ENCODE measurements at regions not wholly inside any gene's neighbourhood (a gene's known extent, or its start where the extent isn't known, plus 50 kb on each side); places are given as distances from the start of the nearest gene placed in this dataset.

GRCh38 chr5:35306716-35307365, 76.6 kb upstream of the PRLR start:
- no peak for TF ChIP-seq CTCF (IDR thresholded peaks at IDR 0.05)
- intact Hi-C loops (cut with micrococcal nuclease): no loop called here
- no peaks in the 10 kb centered on the region for H3K9me3 ChIP-seq (ENCODE audit: control insufficient read depth, insufficient read depth, low read length)
- WGBS (ENCODE audit: insufficient coverage): 100% methylated on average over 1 of the region's 1 CpG
- H3K27ac Mint-ChIP-seq: no peak overlapping the region
- no peaks in the 10 kb centered on the region for H3K36me3 Mint-ChIP-seq
- H3K27me3 ChIP-seq (ENCODE audit: control insufficient read depth, insufficient read depth, low read length): no peaks in the 10 kb centered on the region
- ATAC-seq (no peak), DNase-seq (no peak)
- H3K27me3 Mint-ChIP-seq (ENCODE audit: low read depth in 2 of 2): no peaks in the 10 kb centered on the region
- peaks cover 2 to 3% of the 10 kb centered on the region in 2 donors for H3K9me3 Mint-ChIP-seq
- H3K4me3 ChIP-seq (ENCODE audit: low read length): no peak overlapping the region
- no peak overlapping the region for H3K27ac ChIP-seq (ENCODE audit: low read length)
- H3K4me1 ChIP-seq (ENCODE audit: control insufficient read depth, insufficient read depth, low read length): no peaks in the 10 kb centered on the region
- H3K4me3 Mint-ChIP-seq: no peak overlapping the region
- H3K36me3 ChIP-seq (ENCODE audit: control insufficient read depth, insufficient read depth, low read length): no peaks in the 10 kb centered on the region
- H3K4me1 Mint-ChIP-seq: no peaks in the 10 kb centered on the region

GRCh38 chr5:35305336-35306020, 75.2 kb upstream of the PRLR start:
- H3K4me1 Mint-ChIP-seq: no peaks in the 10 kb centered on the region
- intact Hi-C loops (cut with micrococcal nuclease): no loop called here
- H3K36me3 ChIP-seq (ENCODE audit: control insufficient read depth, insufficient read depth, low read length): no peaks in the 10 kb centered on the region
- H3K27ac ChIP-seq (ENCODE audit: low read length): no peak overlapping the region
- no peaks in the 10 kb centered on the region for H3K27me3 Mint-ChIP-seq (ENCODE audit: low read depth in 2 of 2)
- H3K27ac Mint-ChIP-seq: no peak overlapping the region
- ATAC-seq (no peak), DNase-seq (no peak)
- no peak overlapping the region for H3K4me3 ChIP-seq (ENCODE audit: low read length)
- no peak for TF ChIP-seq CTCF (IDR thresholded peaks at IDR 0.05)
- H3K9me3 ChIP-seq (ENCODE audit: control insufficient read depth, insufficient read depth, low read length): no peaks in the 10 kb centered on the region
- peaks cover 3 to 9% of the 10 kb centered on the region in 2 donors for H3K9me3 Mint-ChIP-seq
- H3K4me3 Mint-ChIP-seq: no peak overlapping the region
- WGBS (ENCODE audit: insufficient coverage): 87% methylated on average over 1 of the region's 2 CpGs
- H3K4me1 ChIP-seq (ENCODE audit: control insufficient read depth, insufficient read depth, low read length): no peaks in the 10 kb centered on the region
- no peaks in the 10 kb centered on the region for H3K27me3 ChIP-seq (ENCODE audit: control insufficient read depth, insufficient read depth, low read length)
- H3K36me3 Mint-ChIP-seq: no peaks in the 10 kb centered on the region

DNA sequence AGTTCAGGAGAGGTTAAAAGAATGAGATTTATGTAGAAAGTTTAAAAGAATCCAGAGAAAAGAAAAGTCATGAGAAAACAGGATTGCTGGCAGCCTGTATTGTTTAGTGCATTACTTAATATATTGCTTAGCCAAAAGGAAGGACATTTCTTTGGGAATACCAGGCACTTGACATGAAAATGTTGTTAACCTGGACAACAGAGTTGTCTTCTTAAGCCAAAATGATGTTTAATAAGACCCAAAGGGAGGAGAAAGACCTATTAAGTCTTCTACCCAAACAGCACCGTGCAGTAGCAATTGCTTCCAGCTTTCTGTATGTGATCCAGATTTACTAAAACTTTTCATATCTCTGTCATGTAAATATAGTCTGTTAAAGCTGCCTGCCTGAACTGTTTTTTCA, 74.0 kb upstream of the PRLR start:
- ATAC-seq (no peak), DNase-seq (no peak)
- Histone ChIP-seq H3K27me3 (ENCODE audit: control insufficient read depth, insufficient read depth, low read length) (no peaks in the 10 kb centered on the region), H3K9me3 (ENCODE audit: control insufficient read depth, insufficient read depth, low read length) (no peaks in the 10 kb centered on the region), H3K27ac (ENCODE audit: low read length) (no peak overlapping the region), H3K4me3 (ENCODE audit: low read length) (no peak overlapping the region), H3K36me3 (ENCODE audit: control insufficient read depth, insufficient read depth, low read length) (no peaks in the 10 kb centered on the region), H3K4me1 (ENCODE audit: control insufficient read depth, insufficient read depth, low read length) (no peaks in the 10 kb centered on the region)
- Mint-ChIP-seq H3K4me3 (no peak overlapping the region), H3K9me3 (peaks cover 7 to 9% of the 10 kb centered on the region in 2 donors), H3K36me3 (no peaks in the 10 kb centered on the region), H3K27me3 (ENCODE audit: low read depth in 2 of 2) (no peaks in the 10 kb centered on the region), H3K27ac (no peak overlapping the region), H3K4me1 (no peaks in the 10 kb centered on the region)
- intact Hi-C loops (cut with micrococcal nuclease): no loop called here
- TF ChIP-seq CTCF (IDR thresholded peaks at IDR 0.05): no peak
- WGBS (ENCODE audit: insufficient coverage): 67% methylated on average over 1 of the region's 1 CpG

- Histone ChIP-seq H3K27me3 (ENCODE audit: control insufficient read depth, insufficient read depth, low read length) (no peaks in the 10 kb centered on the region), H3K4me3 (ENCODE audit: low read length) (no peak overlapping the region), H3K36me3 (ENCODE audit: control insufficient read depth, insufficient read depth, low read length) (no peaks in the 10 kb centered on the region), H3K4me1 (ENCODE audit: control insufficient read depth, insufficient read depth, low read length) (no peaks in the 10 kb centered on the region), H3K27ac (ENCODE audit: low read length) (no peak overlapping the region), H3K9me3 (ENCODE audit: control insufficient read depth, insufficient read depth, low read length) (no peaks in the 10 kb centered on the region)
- Mint-ChIP-seq H3K27me3 (ENCODE audit: low read depth in 2 of 2) (no peaks in the 10 kb centered on the region), H3K4me1 (no peaks in the 10 kb centered on the region), H3K27ac (no peak overlapping the region), H3K9me3 (peaks cover 7 to 9% of the 10 kb centered on the region in 2 donors), H3K4me3 (no peak overlapping the region), H3K36me3 (no peaks in the 10 kb centered on the region)
- WGBS (ENCODE audit: insufficient coverage): 89% methylated on average over 2 of the region's 2 CpGs
- no peak for TF ChIP-seq CTCF (IDR thresholded peaks at IDR 0.05)
- ATAC-seq: no peak
- intact Hi-C loops (cut with micrococcal nuclease): no loop called here
- no peak for DNase-seq
Measured at GRCh38 chr5:35303152-35303551, 72.9 kb upstream of the PRLR start.

Data from natural killer cell (primary cell).